ENCODE measurements at regions not wholly inside any gene's neighbourhood (a gene's known extent, or its start where the extent isn't known, plus 50 kb on each side); places are given as distances from the start of the nearest gene placed in this dataset.

- Histone ChIP-seq H3K23ac (ENCODE audit: low read depth, low read length) (no peak overlapping the region), H3K18ac (ENCODE audit: low read depth, low read length) (no peak overlapping the region), H4K5ac (ENCODE audit: low read depth, low read length) (no peak overlapping the region), H3K4me1 (ENCODE audit: control insufficient read depth, insufficient read depth, low read length) (no peaks in the 10 kb centered on the region), H3K4me2 (ENCODE audit: low read depth, low read length) (no peak overlapping the region), H3K79me1 (ENCODE audit: low read depth in 1 of 2, low read length in 2 of 2) (no peaks in the 10 kb centered on the region), H2AK5ac (ENCODE audit: low read depth, low read length) (no peak overlapping the region), H2AK9ac (replicated peaks; ENCODE audit: low read depth, low read length, poor library complexity) (no peak overlapping the region), H4K91ac (ENCODE audit: insufficient read depth, low read depth, low read length) (no peak overlapping the region), H2BK15ac (ENCODE audit: low read depth, low read length) (no peak overlapping the region), H3K27ac (ENCODE audit: insufficient read depth, low read length) (no peak overlapping the region), H3K9ac (ENCODE audit: low read depth, low read length) (no peak overlapping the region), H3K27me3 (ENCODE audit: control insufficient read depth, insufficient read depth, low read length) (no peaks in the 10 kb centered on the region), H3K56ac (ENCODE audit: extremely low read depth, insufficient read depth, low read length) (no peak overlapping the region), H2BK5ac (ENCODE audit: low read depth, low read length, poor library complexity, severe bottlenecking) (no peak overlapping the region), H2BK120ac (ENCODE audit: low read depth, low read length) (no peak overlapping the region), H3K4me3 (ENCODE audit: insufficient read depth, low read depth, low read length) (no peak overlapping the region), H3K9me1 (ENCODE audit: insufficient read depth, low read length) (no peaks in the 10 kb centered on the region), H3K14ac (replicated peaks; ENCODE audit: low read depth, low read length) (no peak overlapping the region), H3K4ac (ENCODE audit: low read depth, low read length) (no peak overlapping the region), H2AFZ (replicated peaks; ENCODE audit: low read length, poor library complexity) (no peak overlapping the region), H3K36me3 (ENCODE audit: control insufficient read depth, insufficient read depth, low read length) (no peaks in the 10 kb centered on the region), H4K8ac (ENCODE audit: low read depth in 2 of 2, low read length in 2 of 2) (no peak overlapping the region), H3K9me3 (ENCODE audit: control insufficient read depth, insufficient read depth, low read length) (peaks cover 39% of the 10 kb centered on the region), H4K20me1 (ENCODE audit: insufficient read depth, low read length) (no peaks in the 10 kb centered on the region), H2BK20ac (ENCODE audit: low read depth, low read length) (no peak overlapping the region)
- ChIA-PET POLR2A (ENCODE audit: unreplicated experiment) (no interaction called here), CTCF (no interaction called here)
- no peak for ATAC-seq (ENCODE audit: low read depth)
- DNase-seq = no peak
- BruUV-seq (replicated peaks) = no TSS peak
- intact Hi-C loops (cut with micrococcal nuclease) (no loop called here), dilution Hi-C loops (cut with HindIII; ENCODE audit: low sequenced_read_pairs, unreplicated experiment) (no loop called here), in situ Hi-C loops (cut with MboI; ENCODE audit: low sequenced_read_pairs) (no loop called here)
- TF ChIP-seq POLR2A (IDR thresholded peaks at IDR 0.05; ENCODE audit: low read depth, low read length) (no peak), RAD21 (IDR thresholded peaks at IDR 0.05; ENCODE audit: low read length) (no peak), RCOR1 (IDR thresholded peaks at IDR 0.05; ENCODE audit: insufficient replicate concordance, low read length) (no peak), CHD1 (IDR thresholded peaks at IDR 0.05; ENCODE audit: low read depth, low read length) (no peak), MXI1 (IDR thresholded peaks at IDR 0.05; ENCODE audit: borderline replicate concordance, low read depth, low read length) (no peak), CEBPB (IDR thresholded peaks at IDR 0.05; ENCODE audit: low read depth, low read length) (no peak), USF2 (IDR thresholded peaks at IDR 0.05; ENCODE audit: low read depth, low read length) (no peak), FOS (IDR thresholded peaks at IDR 0.05; ENCODE audit: low read depth, low read length) (no peak), BHLHE40 (IDR thresholded peaks at IDR 0.05; ENCODE audit: low read depth, low read length) (no peak), MAZ (IDR thresholded peaks at IDR 0.05; ENCODE audit: borderline replicate concordance, low read depth, low read length) (no peak), NFE2L2 (IDR thresholded peaks at IDR 0.05; ENCODE audit: low read depth, low read length) (no peak), ELK1 (IDR thresholded peaks at IDR 0.05; ENCODE audit: borderline replicate concordance, low read depth, low read length) (no peak), SMC3 (IDR thresholded peaks at IDR 0.05; ENCODE audit: low read depth, low read length) (no peak), CTCF (conservative IDR thresholded peaks at IDR 0.05; ENCODE audit: low read depth, low read length) (no peak), RFX5 (IDR thresholded peaks at IDR 0.05; ENCODE audit: low read depth, low read length) (no peak), MAFK (IDR thresholded peaks at IDR 0.05; ENCODE audit: low read depth, low read length) (no peak)
Measured at GRCh38 chr14:98169170-98169587, 1102.8 kb downstream of the BCL11B start.

All from IMR-90 (cell line).